WTC11 (cell line): ENCODE measurements at regions not wholly inside any gene's neighbourhood (a gene's known extent, or its start where the extent isn't known, plus 50 kb on each side); places are given as distances from the start of the nearest gene placed in this dataset.

Experiments
- ATAC-seq: fragments of 200-7000 bp; cut with Tn5 transposase; 2 replicates; pipeline ENCODE4 v1.10.0; 2021; ENCODE audit warnings: mild to moderate bottlenecking, moderate library complexity
- CTCF ChIA-PET: fragments of 300-600 bp; sonication (Branson Sonifier 250); formaldehyde crosslinking; loops from one replicate; lab custom pipeline; 2021; ENCODE audit warnings: antibody characterized with exemption; lab: Charles Lee
- POLR2A ChIA-PET: fragments of 350-600 bp; sonication (Branson Sonifier 250); formaldehyde crosslinking; loops from one replicate; lab custom pipeline; 2021; ENCODE audit warnings: antibody characterized with exemption; lab: Charles Lee
- DNase-seq: peaks from one replicate; pipeline ENCODE4 v3.0.0; 2021; ENCODE audit warnings: low spot score
- H3K27ac Mint-ChIP-seq: 2 replicates; pipeline ENCODE4 v1.8.0; 2021; ENCODE audit warnings: mixed read lengths
- H3K27me3 Mint-ChIP-seq: 2 replicates; pipeline ENCODE4 v1.8.0; 2021; ENCODE audit warnings: low read depth, mild to moderate bottlenecking, moderate library complexity, mixed read lengths
- H3K36me3 Mint-ChIP-seq: 2 replicates; pipeline ENCODE4 v1.8.0; 2021; ENCODE audit warnings: mixed read lengths
- H3K4me1 Mint-ChIP-seq: 2 replicates; pipeline ENCODE4 v1.8.0; 2022; ENCODE audit warnings: mixed read lengths
- H3K4me3 Mint-ChIP-seq: 2 replicates; pipeline ENCODE4 v1.8.0; 2021; ENCODE audit warnings: mild to moderate bottlenecking, moderate library complexity, mixed read lengths
- H3K9me3 Mint-ChIP-seq: 2 replicates; pipeline ENCODE4 v1.8.0; 2021; ENCODE audit warnings: mixed read lengths
- CREB1 ChIP-seq: sonication (generic); formaldehyde crosslinking; IDR thresholded peaks from 2 replicates; pipeline ENCODE4 v1.8.0; 2023; ENCODE audit warnings: mild to moderate bottlenecking, missing genetic modification reagents
- CREM ChIP-seq: sonication (generic); formaldehyde crosslinking; IDR thresholded peaks from 2 replicates; pipeline ENCODE4 v1.8.1; 2022; ENCODE audit warnings: mild to moderate bottlenecking, missing genetic modification reagents, moderate library complexity
- E2F5 ChIP-seq: sonication (generic); formaldehyde crosslinking; IDR thresholded peaks from 2 replicates; pipeline ENCODE4 v1.8.1; 2022; ENCODE audit warnings: mild to moderate bottlenecking, moderate library complexity, missing genetic modification reagents
- FOXK1 ChIP-seq: sonication (generic); formaldehyde crosslinking; IDR thresholded peaks from 2 replicates; pipeline ENCODE4 v1.8.0; 2022; ENCODE audit warnings: mild to moderate bottlenecking, moderate library complexity, missing genetic modification reagents
- FOXP4 ChIP-seq: sonication (generic); formaldehyde crosslinking; IDR thresholded peaks from 2 replicates; pipeline ENCODE4 v1.8.0; 2022; ENCODE audit warnings: mild to moderate bottlenecking, missing genetic modification reagents
- GABPB1 ChIP-seq: sonication (generic); formaldehyde crosslinking; IDR thresholded peaks from 2 replicates; pipeline ENCODE4 v1.8.1; 2023; ENCODE audit warnings: mild to moderate bottlenecking, missing genetic modification reagents
- GTF2I ChIP-seq: fragments of 250-450 bp; sonication (Bioruptor Pico); conservative IDR thresholded peaks from 2 replicates; pipeline ENCODE4 v1.4.0; 2021; ENCODE audit warnings: mild to moderate bottlenecking
- HMGA2 ChIP-seq: fragments of 250-450 bp; sonication (Bioruptor Pico); IDR thresholded peaks from 2 replicates; pipeline ENCODE4 v1.4.0; 2021; ENCODE audit warnings: mild to moderate bottlenecking, moderate library complexity
- KAT7 ChIP-seq: sonication (generic); formaldehyde crosslinking; IDR thresholded peaks from 2 replicates; pipeline ENCODE4 v1.8.1; 2023; ENCODE audit warnings: missing genetic modification reagents, mild to moderate bottlenecking, borderline replicate concordance
- MYBL2 ChIP-seq: sonication (generic); formaldehyde crosslinking; IDR thresholded peaks from 2 replicates; pipeline ENCODE4 v1.8.1; 2023; ENCODE audit warnings: mild to moderate bottlenecking, moderate library complexity, missing genetic modification reagents
- NFE2L1 ChIP-seq: sonication (generic); formaldehyde crosslinking; IDR thresholded peaks from 2 replicates; pipeline ENCODE4 v1.8.1; 2023; ENCODE audit warnings: missing genetic modification reagents
- TCF7 ChIP-seq: sonication (generic); formaldehyde crosslinking; IDR thresholded peaks from 2 replicates; pipeline ENCODE4 v1.8.0; 2022; ENCODE audit warnings: mild to moderate bottlenecking, low read depth, missing genetic modification reagents, moderate library complexity
- TEAD4 ChIP-seq: sonication (generic); formaldehyde crosslinking; IDR thresholded peaks from 2 replicates; pipeline ENCODE4 v1.8.0; 2022; ENCODE audit warnings: mild to moderate bottlenecking, missing genetic modification reagents
- TP53 ChIP-seq: sonication (generic); formaldehyde crosslinking; IDR thresholded peaks from 2 replicates; pipeline ENCODE4 v1.8.1; 2023; ENCODE audit warnings: mild to moderate bottlenecking, missing genetic modification reagents
- ZBTB21 ChIP-seq: sonication (generic); formaldehyde crosslinking; IDR thresholded peaks from 2 replicates; pipeline ENCODE4 v1.8.1; 2023; ENCODE audit warnings: mild to moderate bottlenecking, missing genetic modification reagents, borderline replicate concordance
- ZNF138 ChIP-seq: sonication (generic); formaldehyde crosslinking; conservative IDR thresholded peaks from 2 replicates; pipeline ENCODE4 v1.8.1; 2022; ENCODE audit warnings: mild to moderate bottlenecking, moderate library complexity, missing genetic modification reagents
- ZNF671 ChIP-seq: fragments of 250-450 bp; sonication (Bioruptor Pico); IDR thresholded peaks from 2 replicates; pipeline ENCODE4 v1.8.0; 2021; ENCODE audit warnings: mild to moderate bottlenecking
- TF ChIP-seq, protein P1 (sequence below): sonication (generic); formaldehyde crosslinking; IDR thresholded peaks from 2 replicates; pipeline ENCODE4 v1.8.0; 2023; ENCODE audit warnings: mild to moderate bottlenecking, missing genetic modification reagents
- TF ChIP-seq, protein P2 (sequence below): sonication (generic); formaldehyde crosslinking; IDR thresholded peaks from 2 replicates; pipeline ENCODE4 v1.8.1; 2022; ENCODE audit warnings: mild to moderate bottlenecking, missing genetic modification reagents, moderate library complexity, borderline replicate concordance
- TF ChIP-seq, protein P3 (sequence below): sonication (generic); formaldehyde crosslinking; IDR thresholded peaks from 2 replicates; pipeline ENCODE4 v1.8.0; 2022; ENCODE audit warnings: mild to moderate bottlenecking, missing genetic modification reagents
- TF ChIP-seq, protein P4 (sequence below): sonication (generic); formaldehyde crosslinking; conservative IDR thresholded peaks from 2 replicates; pipeline ENCODE4 v1.8.1; 2022; ENCODE audit warnings: mild to moderate bottlenecking, missing genetic modification reagents
- TF ChIP-seq, protein P5 (sequence below): sonication (generic); formaldehyde crosslinking; IDR thresholded peaks from 2 replicates; pipeline ENCODE4 v1.8.1; 2023; ENCODE audit warnings: mild to moderate bottlenecking, moderate library complexity, missing genetic modification reagents
- TF ChIP-seq, protein P6 (sequence below): sonication (generic); formaldehyde crosslinking; IDR thresholded peaks from 2 replicates; pipeline ENCODE4 v1.8.0; 2023; ENCODE audit warnings: missing genetic modification reagents

DNA sequence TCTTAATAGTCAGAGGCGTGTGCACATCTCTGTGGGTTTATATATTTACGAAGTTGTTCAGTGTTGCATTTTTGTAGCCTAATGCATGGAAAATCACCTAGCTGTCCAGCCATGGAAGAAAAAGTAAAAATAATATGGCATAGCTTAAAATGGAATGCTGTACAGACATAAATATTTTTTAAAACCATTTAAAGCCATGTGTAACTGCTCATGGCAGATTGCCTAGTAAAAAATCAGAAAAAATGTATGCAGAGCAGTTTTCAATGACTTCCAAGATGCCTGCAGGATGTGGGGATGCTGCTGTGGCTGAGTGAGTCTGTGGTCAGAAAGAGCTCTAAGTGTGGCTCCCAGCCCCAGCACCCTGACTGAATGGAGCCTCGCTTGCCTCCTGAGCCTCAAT lies 64.8 kb upstream of the ALKAL2 start:
- Mint-ChIP-seq H3K36me3 (no peaks in the 10 kb centered on the region), H3K4me3 (no peak overlapping the region), H3K9me3 (no peaks in the 10 kb centered on the region), H3K27me3 (peaks cover 2% of the 10 kb centered on the region), H3K27ac (no peak overlapping the region), H3K4me1 (no peaks in the 10 kb centered on the region)
- DNase-seq (no peak), ATAC-seq (no peak)
- CTCF ChIA-PET, result no interaction called here
- POLR2A ChIA-PET, result no interaction called here
- TF ChIP-seq GABPB1 (CRISPR knock-in tag) (no peak), ZNF671 (no peak), TEAD4 (CRISPR knock-in tag) (no peak), CREB1 (CRISPR knock-in tag) (no peak), TCF7 (no peak), E2F5 (CRISPR knock-in tag) (no peak), ZBTB21 (CRISPR knock-in tag) (no peak)
- TF ChIP-seq, protein P1, sequence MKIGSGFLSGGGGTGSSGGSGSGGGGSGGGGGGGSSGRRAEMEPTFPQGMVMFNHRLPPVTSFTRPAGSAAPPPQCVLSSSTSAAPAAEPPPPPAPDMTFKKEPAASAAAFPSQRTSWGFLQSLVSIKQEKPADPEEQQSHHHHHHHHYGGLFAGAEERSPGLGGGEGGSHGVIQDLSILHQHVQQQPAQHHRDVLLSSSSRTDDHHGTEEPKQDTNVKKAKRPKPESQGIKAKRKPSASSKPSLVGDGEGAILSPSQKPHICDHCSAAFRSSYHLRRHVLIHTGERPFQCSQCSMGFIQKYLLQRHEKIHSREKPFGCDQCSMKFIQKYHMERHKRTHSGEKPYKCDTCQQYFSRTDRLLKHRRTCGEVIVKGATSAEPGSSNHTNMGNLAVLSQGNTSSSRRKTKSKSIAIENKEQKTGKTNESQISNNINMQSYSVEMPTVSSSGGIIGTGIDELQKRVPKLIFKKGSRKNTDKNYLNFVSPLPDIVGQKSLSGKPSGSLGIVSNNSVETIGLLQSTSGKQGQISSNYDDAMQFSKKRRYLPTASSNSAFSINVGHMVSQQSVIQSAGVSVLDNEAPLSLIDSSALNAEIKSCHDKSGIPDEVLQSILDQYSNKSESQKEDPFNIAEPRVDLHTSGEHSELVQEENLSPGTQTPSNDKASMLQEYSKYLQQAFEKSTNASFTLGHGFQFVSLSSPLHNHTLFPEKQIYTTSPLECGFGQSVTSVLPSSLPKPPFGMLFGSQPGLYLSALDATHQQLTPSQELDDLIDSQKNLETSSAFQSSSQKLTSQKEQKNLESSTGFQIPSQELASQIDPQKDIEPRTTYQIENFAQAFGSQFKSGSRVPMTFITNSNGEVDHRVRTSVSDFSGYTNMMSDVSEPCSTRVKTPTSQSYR (CRISPR knock-in tag), result no peak
- TF ChIP-seq, protein P2, sequence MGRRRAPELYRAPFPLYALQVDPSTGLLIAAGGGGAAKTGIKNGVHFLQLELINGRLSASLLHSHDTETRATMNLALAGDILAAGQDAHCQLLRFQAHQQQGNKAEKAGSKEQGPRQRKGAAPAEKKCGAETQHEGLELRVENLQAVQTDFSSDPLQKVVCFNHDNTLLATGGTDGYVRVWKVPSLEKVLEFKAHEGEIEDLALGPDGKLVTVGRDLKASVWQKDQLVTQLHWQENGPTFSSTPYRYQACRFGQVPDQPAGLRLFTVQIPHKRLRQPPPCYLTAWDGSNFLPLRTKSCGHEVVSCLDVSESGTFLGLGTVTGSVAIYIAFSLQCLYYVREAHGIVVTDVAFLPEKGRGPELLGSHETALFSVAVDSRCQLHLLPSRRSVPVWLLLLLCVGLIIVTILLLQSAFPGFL (CRISPR knock-in tag), result no peak
- TF ChIP-seq, protein P3, sequence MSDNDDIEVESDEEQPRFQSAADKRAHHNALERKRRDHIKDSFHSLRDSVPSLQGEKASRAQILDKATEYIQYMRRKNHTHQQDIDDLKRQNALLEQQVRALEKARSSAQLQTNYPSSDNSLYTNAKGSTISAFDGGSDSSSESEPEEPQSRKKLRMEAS (CRISPR knock-in tag), result no peak

DNA sequence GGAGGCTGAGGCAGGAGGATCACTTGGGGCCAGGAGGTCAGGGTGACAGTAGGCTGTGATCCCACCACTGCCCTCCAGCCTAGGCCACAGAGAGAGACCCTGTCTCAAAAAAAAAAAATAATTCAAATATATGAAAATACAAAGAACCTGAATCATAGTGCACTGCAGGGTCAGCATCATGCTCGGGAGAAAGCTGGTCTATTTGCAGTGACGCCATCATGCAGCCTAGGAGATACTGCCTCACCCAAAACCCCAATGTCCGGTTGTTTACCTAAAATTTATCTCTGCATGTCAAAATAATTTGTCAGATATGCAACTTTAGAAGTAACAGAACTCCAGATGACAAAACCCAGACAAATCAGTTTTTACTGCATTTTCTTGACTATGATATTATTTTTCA lies 61.5 kb upstream of the ALKAL2 start:
- H3K4me3 Mint-ChIP-seq, result no peak overlapping the region
- no peaks in the 10 kb centered on the region for H3K4me1 Mint-ChIP-seq
- TF ChIP-seq HMGA2 (CRISPR knock-in tag) (no peak), MYBL2 (no peak), TP53 (no peak), KAT7 (CRISPR knock-in tag) (no peak), FOXK1 (CRISPR knock-in tag) (no peak), CREM (CRISPR knock-in tag) (no peak), NFE2L1 (CRISPR knock-in tag) (no peak), GTF2I (no peak), CREB1 (CRISPR knock-in tag) (no peak), FOXP4 (no peak), GABPB1 (CRISPR knock-in tag) (no peak), ZNF138 (CRISPR knock-in tag) (no peak)
- TF ChIP-seq, protein P4, sequence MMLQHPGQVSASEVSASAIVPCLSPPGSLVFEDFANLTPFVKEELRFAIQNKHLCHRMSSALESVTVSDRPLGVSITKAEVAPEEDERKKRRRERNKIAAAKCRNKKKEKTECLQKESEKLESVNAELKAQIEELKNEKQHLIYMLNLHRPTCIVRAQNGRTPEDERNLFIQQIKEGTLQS (CRISPR knock-in tag), result no peak
- TF ChIP-seq, protein P5, sequence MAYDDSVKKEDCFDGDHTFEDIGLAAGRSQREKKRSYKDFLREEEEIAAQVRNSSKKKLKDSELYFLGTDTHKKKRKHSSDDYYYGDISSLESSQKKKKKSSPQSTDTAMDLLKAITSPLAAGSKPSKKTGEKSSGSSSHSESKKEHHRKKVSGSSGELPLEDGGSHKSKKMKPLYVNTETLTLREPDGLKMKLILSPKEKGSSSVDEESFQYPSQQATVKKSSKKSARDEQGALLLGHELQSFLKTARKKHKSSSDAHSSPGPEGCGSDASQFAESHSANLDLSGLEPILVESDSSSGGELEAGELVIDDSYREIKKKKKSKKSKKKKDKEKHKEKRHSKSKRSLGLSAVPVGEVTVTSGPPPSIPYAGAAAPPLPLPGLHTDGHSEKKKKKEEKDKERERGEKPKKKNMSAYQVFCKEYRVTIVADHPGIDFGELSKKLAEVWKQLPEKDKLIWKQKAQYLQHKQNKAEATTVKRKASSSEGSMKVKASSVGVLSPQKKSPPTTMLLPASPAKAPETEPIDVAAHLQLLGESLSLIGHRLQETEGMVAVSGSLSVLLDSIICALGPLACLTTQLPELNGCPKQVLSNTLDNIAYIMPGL (CRISPR knock-in tag), result no peak
- TF ChIP-seq, protein P6, sequence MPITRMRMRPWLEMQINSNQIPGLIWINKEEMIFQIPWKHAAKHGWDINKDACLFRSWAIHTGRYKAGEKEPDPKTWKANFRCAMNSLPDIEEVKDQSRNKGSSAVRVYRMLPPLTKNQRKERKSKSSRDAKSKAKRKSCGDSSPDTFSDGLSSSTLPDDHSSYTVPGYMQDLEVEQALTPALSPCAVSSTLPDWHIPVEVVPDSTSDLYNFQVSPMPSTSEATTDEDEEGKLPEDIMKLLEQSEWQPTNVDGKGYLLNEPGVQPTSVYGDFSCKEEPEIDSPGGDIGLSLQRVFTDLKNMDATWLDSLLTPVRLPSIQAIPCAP, result no peak
- no peak for ATAC-seq
- CTCF ChIA-PET, result interaction anchor here (0.8 kb wide), 1 partner anchor 17 kb away, joined by 4 read pairs; no protein-coding TSS in a partner anchor
- peaks cover 3% of the 10 kb centered on the region; the same call in 1 of the 2 replicates for H3K27me3 Mint-ChIP-seq
- no peak overlapping the region for H3K27ac Mint-ChIP-seq
- H3K9me3 Mint-ChIP-seq, result no peaks in the 10 kb centered on the region
- H3K36me3 Mint-ChIP-seq, result no peaks in the 10 kb centered on the region
- POLR2A ChIA-PET, result interaction anchor here (0.7 kb wide), 1 partner anchor 555 kb away, joined by 3 read pairs; no protein-coding TSS in a partner anchor
- DNase-seq, result no peak
